ENCODE measurements at regions not wholly inside any gene's neighbourhood (a gene's known extent, or its start where the extent isn't known, plus 50 kb on each side); places are given as distances from the start of the nearest gene placed in this dataset.

DNA sequence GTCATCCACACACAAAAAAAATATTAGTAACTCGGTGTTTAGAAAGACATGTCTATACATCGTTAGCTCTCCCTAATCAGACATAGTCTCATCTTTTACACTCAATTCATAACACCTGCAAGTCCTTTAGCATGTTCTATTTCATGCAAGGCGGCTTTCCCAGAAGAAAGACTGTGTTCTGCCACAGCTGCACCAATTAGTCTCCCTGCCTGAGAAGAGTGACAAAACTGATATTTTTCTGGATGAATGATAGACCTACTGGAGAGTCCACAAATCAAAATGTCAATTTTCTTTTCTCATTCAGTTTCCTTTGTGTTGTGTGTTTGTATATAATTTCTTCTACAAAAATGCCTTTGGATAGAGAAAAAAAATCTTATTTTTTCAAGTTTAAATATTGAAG is 435.8 kb upstream of the EPHA3 start:
- no peak overlapping the region for H3K4ac ChIP-seq (ENCODE audit: low read depth, low read length)
- no peak for ATAC-seq (ENCODE audit: low read depth)
- no peaks in the 10 kb centered on the region for H3K4me1 ChIP-seq (ENCODE audit: control insufficient read depth, insufficient read depth, low read length)
- no peak overlapping the region for H4K8ac ChIP-seq (ENCODE audit: low read depth in 2 of 2, low read length in 2 of 2)
- no peak overlapping the region for H2BK20ac ChIP-seq (ENCODE audit: low read depth, low read length)
- no peak overlapping the region for H3K4me3 ChIP-seq (ENCODE audit: insufficient read depth, low read depth, low read length)
- H3K79me1 ChIP-seq (ENCODE audit: low read depth in 1 of 2, low read length in 2 of 2): no peaks in the 10 kb centered on the region
- no peak overlapping the region for H2AK9ac ChIP-seq (replicated peaks; ENCODE audit: low read depth, low read length, poor library complexity)
- no peak overlapping the region for H2BK120ac ChIP-seq (ENCODE audit: low read depth, low read length)
- H4K20me1 ChIP-seq (ENCODE audit: insufficient read depth, low read length): no peaks in the 10 kb centered on the region
- H3K56ac ChIP-seq (ENCODE audit: extremely low read depth, insufficient read depth, low read length): no peak overlapping the region
- no peak for TF ChIP-seq NFE2L2 (IDR thresholded peaks at IDR 0.05; ENCODE audit: low read depth, low read length)
- no peak for TF ChIP-seq MAZ (IDR thresholded peaks at IDR 0.05; ENCODE audit: borderline replicate concordance, low read depth, low read length)
- TF ChIP-seq RFX5 (IDR thresholded peaks at IDR 0.05; ENCODE audit: low read depth, low read length): no peak
- TF ChIP-seq, protein P1, sequence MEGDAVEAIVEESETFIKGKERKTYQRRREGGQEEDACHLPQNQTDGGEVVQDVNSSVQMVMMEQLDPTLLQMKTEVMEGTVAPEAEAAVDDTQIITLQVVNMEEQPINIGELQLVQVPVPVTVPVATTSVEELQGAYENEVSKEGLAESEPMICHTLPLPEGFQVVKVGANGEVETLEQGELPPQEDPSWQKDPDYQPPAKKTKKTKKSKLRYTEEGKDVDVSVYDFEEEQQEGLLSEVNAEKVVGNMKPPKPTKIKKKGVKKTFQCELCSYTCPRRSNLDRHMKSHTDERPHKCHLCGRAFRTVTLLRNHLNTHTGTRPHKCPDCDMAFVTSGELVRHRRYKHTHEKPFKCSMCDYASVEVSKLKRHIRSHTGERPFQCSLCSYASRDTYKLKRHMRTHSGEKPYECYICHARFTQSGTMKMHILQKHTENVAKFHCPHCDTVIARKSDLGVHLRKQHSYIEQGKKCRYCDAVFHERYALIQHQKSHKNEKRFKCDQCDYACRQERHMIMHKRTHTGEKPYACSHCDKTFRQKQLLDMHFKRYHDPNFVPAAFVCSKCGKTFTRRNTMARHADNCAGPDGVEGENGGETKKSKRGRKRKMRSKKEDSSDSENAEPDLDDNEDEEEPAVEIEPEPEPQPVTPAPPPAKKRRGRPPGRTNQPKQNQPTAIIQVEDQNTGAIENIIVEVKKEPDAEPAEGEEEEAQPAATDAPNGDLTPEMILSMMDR (conservative IDR thresholded peaks at IDR 0.05; ENCODE audit: low read depth, low read length): no peak
- no peak for TF ChIP-seq CHD1 (IDR thresholded peaks at IDR 0.05; ENCODE audit: low read depth, low read length)
- no peak for TF ChIP-seq RCOR1 (IDR thresholded peaks at IDR 0.05; ENCODE audit: insufficient replicate concordance, low read length)
- TF ChIP-seq, protein P2, sequence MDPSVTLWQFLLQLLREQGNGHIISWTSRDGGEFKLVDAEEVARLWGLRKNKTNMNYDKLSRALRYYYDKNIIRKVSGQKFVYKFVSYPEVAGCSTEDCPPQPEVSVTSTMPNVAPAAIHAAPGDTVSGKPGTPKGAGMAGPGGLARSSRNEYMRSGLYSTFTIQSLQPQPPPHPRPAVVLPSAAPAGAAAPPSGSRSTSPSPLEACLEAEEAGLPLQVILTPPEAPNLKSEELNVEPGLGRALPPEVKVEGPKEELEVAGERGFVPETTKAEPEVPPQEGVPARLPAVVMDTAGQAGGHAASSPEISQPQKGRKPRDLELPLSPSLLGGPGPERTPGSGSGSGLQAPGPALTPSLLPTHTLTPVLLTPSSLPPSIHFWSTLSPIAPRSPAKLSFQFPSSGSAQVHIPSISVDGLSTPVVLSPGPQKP (IDR thresholded peaks at IDR 0.05; ENCODE audit: borderline replicate concordance, low read depth, low read length): no peak
- TF ChIP-seq BHLHE40 (IDR thresholded peaks at IDR 0.05; ENCODE audit: low read depth, low read length): no peak
- no peak for TF ChIP-seq RAD21 (IDR thresholded peaks at IDR 0.05; ENCODE audit: low read length)
- TF ChIP-seq MXI1 (IDR thresholded peaks at IDR 0.05; ENCODE audit: borderline replicate concordance, low read depth, low read length): no peak
- TF ChIP-seq SMC3 (IDR thresholded peaks at IDR 0.05; ENCODE audit: low read depth, low read length): no peak
- no peak for TF ChIP-seq MAFK (IDR thresholded peaks at IDR 0.05; ENCODE audit: low read depth, low read length)
- TF ChIP-seq, protein P3, sequence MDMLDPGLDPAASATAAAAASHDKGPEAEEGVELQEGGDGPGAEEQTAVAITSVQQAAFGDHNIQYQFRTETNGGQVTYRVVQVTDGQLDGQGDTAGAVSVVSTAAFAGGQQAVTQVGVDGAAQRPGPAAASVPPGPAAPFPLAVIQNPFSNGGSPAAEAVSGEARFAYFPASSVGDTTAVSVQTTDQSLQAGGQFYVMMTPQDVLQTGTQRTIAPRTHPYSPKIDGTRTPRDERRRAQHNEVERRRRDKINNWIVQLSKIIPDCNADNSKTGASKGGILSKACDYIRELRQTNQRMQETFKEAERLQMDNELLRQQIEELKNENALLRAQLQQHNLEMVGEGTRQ (IDR thresholded peaks at IDR 0.05; ENCODE audit: low read depth, low read length): no peak
- no peak for TF ChIP-seq FOS (IDR thresholded peaks at IDR 0.05; ENCODE audit: low read depth, low read length)
- no peak for TF ChIP-seq CEBPB (IDR thresholded peaks at IDR 0.05; ENCODE audit: low read depth, low read length)
- TF ChIP-seq POLR2A (IDR thresholded peaks at IDR 0.05; ENCODE audit: low read depth, low read length): no peak
- dilution Hi-C loops (cut with HindIII; ENCODE audit: low sequenced_read_pairs, unreplicated experiment) (no loop called here), intact Hi-C loops (cut with micrococcal nuclease) (no loop called here), in situ Hi-C loops (cut with MboI; ENCODE audit: low sequenced_read_pairs) (no loop called here)
- no peaks in the 10 kb centered on the region for H3K9me3 ChIP-seq (ENCODE audit: control insufficient read depth, insufficient read depth, low read length)
- POLR2A ChIA-PET (ENCODE audit: unreplicated experiment): no interaction called here
- no CpG with 5 or more reads among the region's 3 CpGs for WGBS, 2 experiments (ENCODE audit: extremely low coverage in 2 of 2, insufficient read length in 1 of 2)
- no peak overlapping the region for H3K23ac ChIP-seq (ENCODE audit: low read depth, low read length)
- H2BK15ac ChIP-seq (ENCODE audit: low read depth, low read length): no peak overlapping the region
- H2BK5ac ChIP-seq (ENCODE audit: low read depth, low read length, poor library complexity, severe bottlenecking): no peak overlapping the region
- H3K36me3 ChIP-seq (ENCODE audit: control insufficient read depth, insufficient read depth, low read length): no peaks in the 10 kb centered on the region
- H3K4me2 ChIP-seq (ENCODE audit: low read depth, low read length): no peak overlapping the region
- no peaks in the 10 kb centered on the region for H3K9me1 ChIP-seq (ENCODE audit: insufficient read depth, low read length)
- no peak overlapping the region for H3K14ac ChIP-seq (replicated peaks; ENCODE audit: low read depth, low read length)
- BruUV-seq (replicated peaks): no TSS peak
- H4K91ac ChIP-seq (ENCODE audit: insufficient read depth, low read depth, low read length): no peak overlapping the region
- H3K18ac ChIP-seq (ENCODE audit: low read depth, low read length): no peak overlapping the region
- H3K27ac ChIP-seq (ENCODE audit: insufficient read depth, low read length): no peak overlapping the region
- H4K5ac ChIP-seq (ENCODE audit: low read depth, low read length): no peak overlapping the region
- H3K27me3 ChIP-seq (ENCODE audit: control insufficient read depth, insufficient read depth, low read length): no peaks in the 10 kb centered on the region
- no peak overlapping the region for H3K9ac ChIP-seq (ENCODE audit: low read depth, low read length)
- H2AFZ ChIP-seq (replicated peaks; ENCODE audit: low read length, poor library complexity): no peak overlapping the region
- no peak for DNase-seq
- no peak overlapping the region for H2AK5ac ChIP-seq (ENCODE audit: low read depth, low read length)
- CTCF ChIA-PET: no interaction called here

Data from IMR-90 (cell line).